ENCODE measurements at regions not wholly inside any gene's neighbourhood (a gene's known extent, or its start where the extent isn't known, plus 50 kb on each side); places are given as distances from the start of the nearest gene placed in this dataset.

GRCh38 chr1:182186757-182187146 lies 125.2 kb upstream of the ZNF648 start:
- no peak for TF ChIP-seq POLR2A (IDR thresholded peaks at IDR 0.05)
- TF ChIP-seq CTCF (IDR thresholded peaks at IDR 0.05), result no peak
- TF ChIP-seq POLR2AphosphoS5 (IDR thresholded peaks at IDR 0.05), result no peak
- no peak for TF ChIP-seq EP300 (IDR thresholded peaks at IDR 0.05)
